AG08396 (cell line): ENCODE measurements at regions not wholly inside any gene's neighbourhood (a gene's known extent, or its start where the extent isn't known, plus 50 kb on each side); places are given as distances from the start of the nearest gene placed in this dataset.

Experiments used
- DNase-seq: peaks from one replicate; pipeline ENCODE4 v3.0.0; 2012; ENCODE audit warnings: low spot score, mixed read lengths

- no peak for DNase-seq
Observed at GRCh38 chr1:30360281-30360680, 363.1 kb downstream of the MATN1 start.

GRCh38 chr1:30359539-30360220, 363.7 kb downstream of the MATN1 start:
- no peak for DNase-seq

- no peak for DNase-seq
Observed at GRCh38 chr1:30358500-30358899, 364.9 kb downstream of the MATN1 start.

GRCh38 chr1:30356839-30357238, 366.5 kb downstream of the MATN1 start:
- DNase-seq = no peak

GRCh38 chr1:30354410-30354809, 369.0 kb downstream of the MATN1 start:
- DNase-seq = no peak

GRCh38 chr1:30353637-30354036, 369.7 kb downstream of the MATN1 start:
- DNase-seq = no peak

- DNase-seq = no peak
Observed at GRCh38 chr1:30348147-30348546, 375.2 kb downstream of the MATN1 start.

GRCh38 chr1:30345491-30346130, 377.8 kb downstream of the MATN1 start:
- no peak for DNase-seq

GRCh38 chr1:30343562-30343961, 379.8 kb downstream of the MATN1 start:
- DNase-seq = no peak

- no peak for DNase-seq
Observed at GRCh38 chr1:30342535-30343141, 380.7 kb downstream of the MATN1 start.

- DNase-seq = no peak
Observed at GRCh38 chr1:30340934-30341333, 382.5 kb downstream of the MATN1 start.

GRCh38 chr1:30339866-30340265, 383.5 kb downstream of the MATN1 start:
- DNase-seq = no peak

GRCh38 chr1:30338765-30339164, 384.6 kb downstream of the MATN1 start:
- DNase-seq = no peak

- no peak for DNase-seq
Observed at GRCh38 chr1:30337324-30337620, 386.1 kb downstream of the MATN1 start.

GRCh38 chr1:30336550-30337323, 386.6 kb downstream of the MATN1 start:
- no peak for DNase-seq

GRCh38 chr1:30335997-30336390, 387.4 kb downstream of the MATN1 start:
- no peak for DNase-seq

GRCh38 chr1:30335389-30335996, 387.9 kb downstream of the MATN1 start:
- DNase-seq = no peak

GRCh38 chr1:30334767-30335166, 388.6 kb downstream of the MATN1 start:
- DNase-seq = no peak

GRCh38 chr1:30332116-30333094, 391.0 kb downstream of the MATN1 start:
- no peak for DNase-seq

GRCh38 chr1:30331415-30332065, 391.8 kb downstream of the MATN1 start:
- DNase-seq = no peak

GRCh38 chr1:30330644-30331043, 392.7 kb downstream of the MATN1 start:
- DNase-seq = no peak
